ENCODE measurements at regions not wholly inside any gene's neighbourhood (a gene's known extent, or its start where the extent isn't known, plus 50 kb on each side); places are given as distances from the start of the nearest gene placed in this dataset.

DNA sequence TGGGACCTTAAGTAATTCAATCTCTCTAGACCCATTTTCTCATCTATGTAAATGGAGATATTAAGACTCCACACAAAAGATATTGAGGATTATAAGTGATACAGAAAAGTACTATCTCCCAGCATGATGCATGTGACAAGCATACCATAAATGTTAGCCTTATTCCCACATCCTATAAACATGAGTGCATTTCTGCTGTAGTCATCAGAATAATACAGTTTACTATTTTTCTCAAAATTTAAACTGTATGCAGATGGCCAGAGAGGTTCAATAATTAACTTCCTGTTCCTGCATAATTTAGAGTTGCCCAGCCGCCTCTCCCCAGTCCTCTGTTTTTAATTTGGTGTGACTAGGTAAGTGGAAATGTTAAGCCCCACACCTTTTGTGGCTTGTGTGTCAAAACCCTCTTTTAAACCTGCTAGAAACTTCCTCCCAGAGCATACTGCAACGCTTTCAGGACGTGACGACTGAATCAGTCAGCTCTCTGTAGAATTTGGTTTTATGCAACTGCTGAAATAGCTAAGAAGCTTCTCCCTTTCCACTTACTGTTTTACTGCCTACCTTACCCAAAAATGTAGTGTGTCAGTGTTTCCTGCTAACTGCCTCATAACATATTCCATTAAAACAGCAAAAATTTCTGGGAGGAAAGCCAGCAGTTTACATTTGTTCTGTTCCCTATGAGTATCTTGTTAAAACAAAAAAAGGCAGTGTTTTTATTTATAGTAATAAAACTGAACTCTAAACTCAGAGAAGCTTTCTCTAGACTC, 1037.9 kb downstream of the EPHA3 start:
- DNase-seq (ENCODE audit: low spot score) (no peak), ATAC-seq (no peak)
- peaks cover 13% of the 10 kb centered on the region for H3K9me3 Mint-ChIP-seq
- TF ChIP-seq CREB1 (CRISPR knock-in tag; IDR thresholded peaks at IDR 0.05): no peak
- H3K4me1 Mint-ChIP-seq: peaks cover 22% of the 10 kb centered on the region
- peaks cover 3% of the 10 kb centered on the region; the same call in 1 of the 2 replicates for H3K36me3 Mint-ChIP-seq
- H3K4me3 Mint-ChIP-seq: no peak overlapping the region
- POLR2A ChIA-PET: no interaction called here
- CTCF ChIA-PET: no interaction called here
- no peaks in the 10 kb centered on the region for H3K27me3 Mint-ChIP-seq (ENCODE audit: low read depth)
- no peak overlapping the region; the same call in 1 of the 2 replicates for H3K27ac Mint-ChIP-seq

DNA sequence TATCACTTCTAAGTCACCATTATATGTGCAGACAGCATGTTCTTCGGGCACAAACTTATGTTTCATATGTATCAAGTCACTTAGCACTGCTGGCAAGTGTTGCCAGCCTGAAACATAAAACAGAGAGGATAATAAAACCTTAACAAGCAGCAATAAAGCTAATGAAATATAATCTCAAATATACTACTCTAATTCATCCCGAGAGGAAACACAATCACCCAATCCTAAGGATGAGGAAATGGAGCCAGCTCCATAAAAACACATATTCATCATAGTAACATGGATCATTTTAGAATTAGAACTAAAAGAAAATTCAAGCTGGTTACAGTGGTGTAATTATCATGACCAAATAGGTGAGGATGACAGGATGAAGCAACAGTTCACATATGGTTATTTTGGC, 1072.7 kb downstream of the EPHA3 start:
- POLR2A ChIA-PET: no interaction called here
- peaks cover 7% of the 10 kb centered on the region for H3K4me1 Mint-ChIP-seq

DNA sequence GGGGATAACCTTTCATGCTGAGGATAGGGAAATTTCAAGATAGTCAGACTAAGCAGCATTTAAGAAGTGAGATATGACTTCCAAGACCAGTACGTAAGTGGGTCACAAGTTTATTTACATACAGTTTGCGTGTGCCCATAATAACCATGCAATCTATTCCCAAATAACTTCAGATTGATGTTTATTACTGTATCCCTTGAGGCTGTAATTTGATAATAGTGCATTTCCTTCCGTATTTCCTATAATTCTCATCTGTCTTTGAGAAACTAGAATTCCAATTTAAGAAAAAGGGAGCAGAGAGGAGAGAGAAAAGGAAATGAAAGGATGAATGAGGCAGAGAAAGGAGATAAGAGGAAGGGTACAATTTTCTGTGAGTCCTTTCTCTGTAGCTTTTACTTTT, 1073.1 kb downstream of the EPHA3 start:
- ATAC-seq (no peak), DNase-seq (ENCODE audit: low spot score) (no peak)
- ChIA-PET CTCF (no interaction called here), POLR2A (no interaction called here)
- Mint-ChIP-seq H3K27ac (no peak overlapping the region), H3K4me3 (no peak overlapping the region), H3K36me3 (no peaks in the 10 kb centered on the region; the same call in 1 of the 2 replicates), H3K27me3 (ENCODE audit: low read depth) (no peaks in the 10 kb centered on the region), H3K4me1 (peaks cover 7% of the 10 kb centered on the region), H3K9me3 (peaks cover 16% of the 10 kb centered on the region)
- TF ChIP-seq ZNF263 (CRISPR knock-in tag; IDR thresholded peaks at IDR 0.05; ENCODE audit: low read depth) (no peak), TEAD1 (CRISPR knock-in tag; IDR thresholded peaks at IDR 0.05) (no peak), JAZF1 (CRISPR knock-in tag; IDR thresholded peaks at IDR 0.05) (no peak), CREM (CRISPR knock-in tag; IDR thresholded peaks at IDR 0.05) (no peak), ZNF423 (CRISPR knock-in tag; IDR thresholded peaks at IDR 0.05) (no peak), SMAD4 (CRISPR knock-in tag; IDR thresholded peaks at IDR 0.05) (no peak)
- TF ChIP-seq, protein P1, sequence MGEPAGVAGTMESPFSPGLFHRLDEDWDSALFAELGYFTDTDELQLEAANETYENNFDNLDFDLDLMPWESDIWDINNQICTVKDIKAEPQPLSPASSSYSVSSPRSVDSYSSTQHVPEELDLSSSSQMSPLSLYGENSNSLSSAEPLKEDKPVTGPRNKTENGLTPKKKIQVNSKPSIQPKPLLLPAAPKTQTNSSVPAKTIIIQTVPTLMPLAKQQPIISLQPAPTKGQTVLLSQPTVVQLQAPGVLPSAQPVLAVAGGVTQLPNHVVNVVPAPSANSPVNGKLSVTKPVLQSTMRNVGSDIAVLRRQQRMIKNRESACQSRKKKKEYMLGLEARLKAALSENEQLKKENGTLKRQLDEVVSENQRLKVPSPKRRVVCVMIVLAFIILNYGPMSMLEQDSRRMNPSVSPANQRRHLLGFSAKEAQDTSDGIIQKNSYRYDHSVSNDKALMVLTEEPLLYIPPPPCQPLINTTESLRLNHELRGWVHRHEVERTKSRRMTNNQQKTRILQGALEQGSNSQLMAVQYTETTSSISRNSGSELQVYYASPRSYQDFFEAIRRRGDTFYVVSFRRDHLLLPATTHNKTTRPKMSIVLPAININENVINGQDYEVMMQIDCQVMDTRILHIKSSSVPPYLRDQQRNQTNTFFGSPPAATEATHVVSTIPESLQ (CRISPR knock-in tag; IDR thresholded peaks at IDR 0.05): no peak
- TF ChIP-seq, protein P2, sequence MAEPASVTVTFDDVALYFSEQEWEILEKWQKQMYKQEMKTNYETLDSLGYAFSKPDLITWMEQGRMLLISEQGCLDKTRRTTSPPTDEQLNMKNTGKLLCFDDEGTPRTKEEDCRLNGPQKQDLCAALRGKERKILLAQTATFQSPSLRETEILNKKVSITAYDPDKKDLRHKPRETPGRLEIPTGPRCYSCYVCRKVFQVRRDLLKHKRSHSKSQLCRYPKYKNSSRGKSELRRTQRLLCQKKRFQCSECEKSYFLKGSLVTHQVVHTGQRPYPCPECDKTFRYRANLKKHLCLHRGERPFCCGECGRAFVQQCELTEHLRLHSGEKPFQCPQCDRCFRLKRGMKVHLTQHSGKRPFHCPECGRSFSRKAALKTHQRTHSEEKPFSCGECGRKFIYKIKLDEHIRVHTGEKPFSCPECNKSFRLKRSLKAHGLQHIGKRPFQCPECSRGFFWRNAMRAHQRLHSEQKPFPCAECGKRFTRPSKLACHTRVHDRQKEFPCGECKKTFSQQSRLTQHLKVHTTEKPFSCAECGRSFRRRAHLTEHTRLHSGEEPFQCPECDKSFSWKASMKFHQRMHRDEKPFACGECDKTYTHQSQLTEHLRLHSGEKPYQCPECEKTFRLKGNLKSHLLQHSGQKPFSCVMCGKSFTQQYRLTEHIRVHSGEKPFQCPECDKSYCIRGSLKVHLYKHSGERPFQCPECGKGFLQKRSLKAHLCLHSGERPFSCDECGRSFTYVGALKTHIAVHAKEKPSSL (CRISPR knock-in tag; conservative IDR thresholded peaks at IDR 0.05): no peak
- TF ChIP-seq, protein P3, sequence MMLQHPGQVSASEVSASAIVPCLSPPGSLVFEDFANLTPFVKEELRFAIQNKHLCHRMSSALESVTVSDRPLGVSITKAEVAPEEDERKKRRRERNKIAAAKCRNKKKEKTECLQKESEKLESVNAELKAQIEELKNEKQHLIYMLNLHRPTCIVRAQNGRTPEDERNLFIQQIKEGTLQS (CRISPR knock-in tag; conservative IDR thresholded peaks at IDR 0.05): no peak
- TF ChIP-seq, protein P4, sequence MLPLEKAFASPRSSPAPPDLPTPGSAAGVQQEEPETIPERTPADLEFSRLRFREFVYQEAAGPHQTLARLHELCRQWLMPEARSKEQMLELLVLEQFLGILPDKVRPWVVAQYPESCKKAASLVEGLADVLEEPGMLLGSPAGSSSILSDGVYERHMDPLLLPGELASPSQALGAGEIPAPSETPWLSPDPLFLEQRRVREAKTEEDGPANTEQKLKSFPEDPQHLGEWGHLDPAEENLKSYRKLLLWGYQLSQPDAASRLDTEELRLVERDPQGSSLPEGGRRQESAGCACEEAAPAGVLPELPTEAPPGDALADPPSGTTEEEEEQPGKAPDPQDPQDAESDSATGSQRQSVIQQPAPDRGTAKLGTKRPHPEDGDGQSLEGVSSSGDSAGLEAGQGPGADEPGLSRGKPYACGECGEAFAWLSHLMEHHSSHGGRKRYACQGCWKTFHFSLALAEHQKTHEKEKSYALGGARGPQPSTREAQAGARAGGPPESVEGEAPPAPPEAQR (CRISPR knock-in tag; IDR thresholded peaks at IDR 0.05): no peak
- TF ChIP-seq, protein P5, sequence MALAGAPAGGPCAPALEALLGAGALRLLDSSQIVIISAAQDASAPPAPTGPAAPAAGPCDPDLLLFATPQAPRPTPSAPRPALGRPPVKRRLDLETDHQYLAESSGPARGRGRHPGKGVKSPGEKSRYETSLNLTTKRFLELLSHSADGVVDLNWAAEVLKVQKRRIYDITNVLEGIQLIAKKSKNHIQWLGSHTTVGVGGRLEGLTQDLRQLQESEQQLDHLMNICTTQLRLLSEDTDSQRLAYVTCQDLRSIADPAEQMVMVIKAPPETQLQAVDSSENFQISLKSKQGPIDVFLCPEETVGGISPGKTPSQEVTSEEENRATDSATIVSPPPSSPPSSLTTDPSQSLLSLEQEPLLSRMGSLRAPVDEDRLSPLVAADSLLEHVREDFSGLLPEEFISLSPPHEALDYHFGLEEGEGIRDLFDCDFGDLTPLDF (CRISPR knock-in tag; IDR thresholded peaks at IDR 0.05): no peak
- TF ChIP-seq, protein P6, sequence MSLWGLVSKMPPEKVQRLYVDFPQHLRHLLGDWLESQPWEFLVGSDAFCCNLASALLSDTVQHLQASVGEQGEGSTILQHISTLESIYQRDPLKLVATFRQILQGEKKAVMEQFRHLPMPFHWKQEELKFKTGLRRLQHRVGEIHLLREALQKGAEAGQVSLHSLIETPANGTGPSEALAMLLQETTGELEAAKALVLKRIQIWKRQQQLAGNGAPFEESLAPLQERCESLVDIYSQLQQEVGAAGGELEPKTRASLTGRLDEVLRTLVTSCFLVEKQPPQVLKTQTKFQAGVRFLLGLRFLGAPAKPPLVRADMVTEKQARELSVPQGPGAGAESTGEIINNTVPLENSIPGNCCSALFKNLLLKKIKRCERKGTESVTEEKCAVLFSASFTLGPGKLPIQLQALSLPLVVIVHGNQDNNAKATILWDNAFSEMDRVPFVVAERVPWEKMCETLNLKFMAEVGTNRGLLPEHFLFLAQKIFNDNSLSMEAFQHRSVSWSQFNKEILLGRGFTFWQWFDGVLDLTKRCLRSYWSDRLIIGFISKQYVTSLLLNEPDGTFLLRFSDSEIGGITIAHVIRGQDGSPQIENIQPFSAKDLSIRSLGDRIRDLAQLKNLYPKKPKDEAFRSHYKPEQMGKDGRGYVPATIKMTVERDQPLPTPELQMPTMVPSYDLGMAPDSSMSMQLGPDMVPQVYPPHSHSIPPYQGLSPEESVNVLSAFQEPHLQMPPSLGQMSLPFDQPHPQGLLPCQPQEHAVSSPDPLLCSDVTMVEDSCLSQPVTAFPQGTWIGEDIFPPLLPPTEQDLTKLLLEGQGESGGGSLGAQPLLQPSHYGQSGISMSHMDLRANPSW (CRISPR knock-in tag; conservative IDR thresholded peaks at IDR 0.05; ENCODE audit: low read depth): no peak

More for the DNA sequence above, 1072.7 kb downstream of the EPHA3 start:
- peaks cover 16% of the 10 kb centered on the region for H3K9me3 Mint-ChIP-seq
- H3K4me3 Mint-ChIP-seq: no peak overlapping the region
- TF ChIP-seq, protein P6 (CRISPR knock-in tag; conservative IDR thresholded peaks at IDR 0.05; ENCODE audit: low read depth): no peak
- TF ChIP-seq, protein P7, sequence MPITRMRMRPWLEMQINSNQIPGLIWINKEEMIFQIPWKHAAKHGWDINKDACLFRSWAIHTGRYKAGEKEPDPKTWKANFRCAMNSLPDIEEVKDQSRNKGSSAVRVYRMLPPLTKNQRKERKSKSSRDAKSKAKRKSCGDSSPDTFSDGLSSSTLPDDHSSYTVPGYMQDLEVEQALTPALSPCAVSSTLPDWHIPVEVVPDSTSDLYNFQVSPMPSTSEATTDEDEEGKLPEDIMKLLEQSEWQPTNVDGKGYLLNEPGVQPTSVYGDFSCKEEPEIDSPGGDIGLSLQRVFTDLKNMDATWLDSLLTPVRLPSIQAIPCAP (CRISPR knock-in tag; IDR thresholded peaks at IDR 0.05): no peak
- TF ChIP-seq RORB (CRISPR knock-in tag; IDR thresholded peaks at IDR 0.05) (no peak), ZNF232 (CRISPR knock-in tag; IDR thresholded peaks at IDR 0.05) (no peak)
- CTCF ChIA-PET: no interaction called here
- H3K27ac Mint-ChIP-seq: no peak overlapping the region
- no peaks in the 10 kb centered on the region; the same call in 1 of the 2 replicates for H3K36me3 Mint-ChIP-seq
- no peak for ATAC-seq
- no peak for DNase-seq (ENCODE audit: low spot score)
- H3K27me3 Mint-ChIP-seq (ENCODE audit: low read depth): no peaks in the 10 kb centered on the region

All from WTC11 (cell line).